Endodermal cell (in vitro differentiated cells): ENCODE measurements at regions not wholly inside any gene's neighbourhood (a gene's known extent, or its start where the extent isn't known, plus 50 kb on each side); places are given as distances from the start of the nearest gene placed in this dataset.

Source experiments
- DNase-seq: peaks from one replicate; pipeline ENCODE4 v3.0.0-alpha.2; 2017
- H3K27ac ChIP-seq: 2 replicates; pipeline ENCODE4 v1.5.1; 2013; ENCODE audit warnings: mild to moderate bottlenecking, low read depth, low read length, moderate library complexity
- H3K27me3 ChIP-seq: 2 replicates; pipeline ENCODE4 v1.6.1; 2013; ENCODE audit warnings: mild to moderate bottlenecking, low read length, moderate library complexity; ENCODE audit not compliant: insufficient read depth, control insufficient read depth, poor library complexity, severe bottlenecking
- H3K36me3 ChIP-seq: 2 replicates; pipeline ENCODE4 v1.7.0; 2013; ENCODE audit warnings: mild to moderate bottlenecking, low read length, moderate library complexity; ENCODE audit not compliant: control insufficient read depth, insufficient read depth
- H3K4me1 ChIP-seq: one replicate; pipeline ENCODE4 v1.7.0; 2013; ENCODE audit warnings: low read length; ENCODE audit not compliant: control insufficient read depth, insufficient read depth
- H3K4me3 ChIP-seq: 2 replicates; pipeline ENCODE4 v1.5.1; 2013; ENCODE audit warnings: mild to moderate bottlenecking, low read length, moderate library complexity
- H3K9ac ChIP-seq: 2 replicates; pipeline ENCODE4 v1.6.1; 2013; ENCODE audit warnings: mild to moderate bottlenecking, low read length, moderate library complexity; ENCODE audit not compliant: poor library complexity, severe bottlenecking; ENCODE audit errors: extremely low read depth
- H3K9me3 ChIP-seq: 2 replicates; pipeline ENCODE4 v1.6.1; 2013; ENCODE audit warnings: mild to moderate bottlenecking, low read length, moderate library complexity; ENCODE audit not compliant: control insufficient read depth
- H3K27ac Mint-ChIP-seq: 2 replicates; pipeline ENCODE4 v1.8.0; 2020; ENCODE audit warnings: mixed read lengths
- H3K27me3 Mint-ChIP-seq: 2 replicates; pipeline ENCODE4 v1.8.0; 2021; ENCODE audit warnings: mild to moderate bottlenecking, mixed read lengths; ENCODE audit not compliant: insufficient read depth
- H3K36me3 Mint-ChIP-seq: 2 replicates; pipeline ENCODE4 v1.8.0; 2020; ENCODE audit warnings: low read depth, mixed read lengths
- H3K4me1 Mint-ChIP-seq: 2 replicates; pipeline ENCODE4 v1.8.0; 2020; ENCODE audit warnings: mixed read lengths
- H3K4me3 Mint-ChIP-seq: 2 replicates; pipeline ENCODE4 v1.8.0; 2020; ENCODE audit warnings: mild to moderate bottlenecking, moderate library complexity, mixed read lengths
- H3K9me3 Mint-ChIP-seq: 2 replicates; pipeline ENCODE4 v1.8.0; 2020; ENCODE audit warnings: mild to moderate bottlenecking, mixed read lengths
- CTCF ChIP-seq: fragments of 200-600 bp; sonication (generic); conservative IDR thresholded peaks from 2 replicates; pipeline ENCODE4 v1.5.0; 2021; ENCODE audit warnings: antibody characterized with exemption, mild to moderate bottlenecking
- WGBS, 2 experiments: methylation state at CpG; one replicate each; pipeline versions ENCODE4 v1.1.5 to v1.1.7; 2013; ENCODE audit warnings: missing lambda C conversion rate in 2 of 2, mixed read lengths in 1 of 2; ENCODE audit not compliant: insufficient coverage in 1 of 2, insufficient read length in 1 of 2; 5-methylcytosine and 5-hydroxymethylcytosine counted together

DNA sequence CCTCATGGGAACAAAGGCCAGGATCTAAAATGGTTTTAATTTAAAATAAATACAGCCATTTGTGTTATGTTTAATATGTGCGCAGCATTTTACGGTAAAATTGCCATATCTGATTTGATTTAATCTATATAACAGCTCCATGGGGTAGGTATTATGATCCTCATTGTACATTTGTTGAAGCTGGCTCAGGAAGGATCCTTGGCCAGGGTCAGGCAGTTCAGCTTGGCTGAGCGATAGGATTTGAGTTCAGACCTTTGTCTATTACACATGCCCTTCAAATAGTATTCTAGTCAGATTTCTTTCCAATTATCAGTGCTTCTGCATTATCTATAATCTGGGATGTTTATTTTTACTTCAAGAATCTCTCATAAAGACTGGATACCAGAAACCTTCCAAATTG, 950.4 kb upstream of the EEF2KMT start:
- H3K4me3 ChIP-seq: no peak overlapping the region
- H3K27ac Mint-ChIP-seq: no peak overlapping the region
- no peak overlapping the region for H3K9ac ChIP-seq
- peaks cover 7% of the 10 kb centered on the region for H3K4me1 Mint-ChIP-seq
- H3K4me3 Mint-ChIP-seq: no peak overlapping the region
- no peak overlapping the region for H3K27ac ChIP-seq
- 96 to 100% methylated on average over 2 to 3 of the region's 3 CpGs for WGBS, 2 experiments
- H3K27me3 Mint-ChIP-seq: no peaks in the 10 kb centered on the region
- H3K9me3 ChIP-seq: no peaks in the 10 kb centered on the region
- H3K4me1 ChIP-seq: no peaks in the 10 kb centered on the region
- no peaks in the 10 kb centered on the region for H3K9me3 Mint-ChIP-seq
- H3K27me3 ChIP-seq: no peaks in the 10 kb centered on the region
- no peaks in the 10 kb centered on the region for H3K36me3 Mint-ChIP-seq
- no peaks in the 10 kb centered on the region for H3K36me3 ChIP-seq
- TF ChIP-seq CTCF: no peak
- DNase-seq: no peak

- H3K4me3 Mint-ChIP-seq: no peak overlapping the region
- H3K36me3 Mint-ChIP-seq: no peaks in the 10 kb centered on the region
- Histone ChIP-seq H3K4me1 (no peaks in the 10 kb centered on the region), H3K9ac (no peak overlapping the region), H3K27me3 (no peaks in the 10 kb centered on the region), H3K27ac (no peak overlapping the region), H3K9me3 (no peaks in the 10 kb centered on the region), H3K4me3 (no peak overlapping the region), H3K36me3 (no peaks in the 10 kb centered on the region)
- H3K9me3 Mint-ChIP-seq: no peaks in the 10 kb centered on the region
- no peak overlapping the region for H3K27ac Mint-ChIP-seq
- no peak for TF ChIP-seq CTCF
- no peaks in the 10 kb centered on the region for H3K27me3 Mint-ChIP-seq
- H3K4me1 Mint-ChIP-seq: peaks cover 7% of the 10 kb centered on the region
- WGBS, 2 experiments: 89 to 100% methylated on average over 2 to 3 of the region's 3 CpGs
- no peak for DNase-seq
Measured at GRCh38 chr16:6047325-6047724, 949.7 kb upstream of the EEF2KMT start.

DNA sequence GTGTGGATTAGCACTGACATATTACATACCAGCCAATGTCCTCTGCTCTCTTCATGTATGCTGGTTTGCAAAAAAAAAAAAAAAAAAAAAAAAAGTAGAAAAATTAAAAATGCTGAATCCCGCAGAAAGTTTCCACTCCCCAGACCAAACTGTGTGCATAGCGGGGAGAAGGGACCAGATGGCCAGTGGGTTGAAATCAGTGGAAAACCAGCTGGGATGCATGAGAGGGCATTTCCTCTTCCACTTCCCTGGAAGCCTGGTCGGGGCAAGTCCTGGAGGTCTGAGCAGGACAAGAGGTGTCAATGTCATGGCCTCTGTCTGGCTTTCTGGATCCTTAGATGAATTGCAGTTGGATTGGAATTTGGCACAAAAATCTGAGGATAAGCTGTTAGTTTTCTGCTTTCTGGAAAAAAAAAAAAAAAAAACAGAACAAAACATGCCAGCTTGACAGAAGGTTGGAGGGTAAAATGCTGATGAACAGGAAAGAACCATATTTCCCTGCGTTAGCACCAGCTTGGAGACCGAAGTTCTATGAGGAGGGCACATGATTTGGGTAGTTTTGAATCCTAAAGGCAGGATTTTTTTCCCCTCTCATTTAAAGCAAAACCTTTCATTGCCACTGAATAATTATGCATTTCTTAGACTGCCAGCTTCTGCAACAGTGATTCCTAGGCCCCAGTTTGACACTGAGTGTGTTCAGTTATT, 941.5 kb upstream of the EEF2KMT start:
- no peak overlapping the region for H3K27ac ChIP-seq
- H3K4me1 ChIP-seq: no peaks in the 10 kb centered on the region
- H3K4me3 ChIP-seq: no peak overlapping the region
- no peak for TF ChIP-seq CTCF
- Mint-ChIP-seq H3K4me1 (peaks cover 5% of the 10 kb centered on the region), H3K4me3 (no peak overlapping the region), H3K9me3 (peaks cover 4% of the 10 kb centered on the region), H3K27ac (no peak overlapping the region), H3K27me3 (peaks cover 3% of the 10 kb centered on the region), H3K36me3 (no peaks in the 10 kb centered on the region)
- no peak overlapping the region for H3K9ac ChIP-seq
- no peaks in the 10 kb centered on the region for H3K9me3 ChIP-seq
- WGBS, 2 experiments: 92 to 95% methylated on average over 4 to 5 of the region's 5 CpGs
- H3K36me3 ChIP-seq: no peaks in the 10 kb centered on the region
- DNase-seq: no peak
- H3K27me3 ChIP-seq: no peaks in the 10 kb centered on the region
